HTR-8/SVneo (cell line): ENCODE measurements at regions not wholly inside any gene's neighbourhood (a gene's known extent, or its start where the extent isn't known, plus 50 kb on each side); places are given as distances from the start of the nearest gene placed in this dataset.

ENCODE experiments used
- DNase-seq: peaks from one replicate; pipeline ENCODE4 v3.0.0; 2011; ENCODE audit warnings: low spot score, mixed read lengths; ENCODE audit not compliant: insufficient read length
- FAIRE-seq: peaks from 2 replicates; lab custom pipeline; 2011; peaks lifted over from hg19 to GRCh38; lab: Jason Lieb, UNC

- DNase-seq (no peak), FAIRE-seq (peak; percentile 74)
Observed at GRCh38 chr12:3976351-3976938, 103.2 kb upstream of the PARP11 start.

GRCh38 chr12:3975652-3976051 lies 102.5 kb upstream of the PARP11 start:
- DNase-seq (no peak), FAIRE-seq (no peak)

GRCh38 chr12:3974883-3975282 lies 101.7 kb upstream of the PARP11 start:
- FAIRE-seq (no peak), DNase-seq (no peak)

- FAIRE-seq (no peak), DNase-seq (no peak)
Observed at GRCh38 chr12:3973973-3974644, 100.9 kb upstream of the PARP11 start.

DNA sequence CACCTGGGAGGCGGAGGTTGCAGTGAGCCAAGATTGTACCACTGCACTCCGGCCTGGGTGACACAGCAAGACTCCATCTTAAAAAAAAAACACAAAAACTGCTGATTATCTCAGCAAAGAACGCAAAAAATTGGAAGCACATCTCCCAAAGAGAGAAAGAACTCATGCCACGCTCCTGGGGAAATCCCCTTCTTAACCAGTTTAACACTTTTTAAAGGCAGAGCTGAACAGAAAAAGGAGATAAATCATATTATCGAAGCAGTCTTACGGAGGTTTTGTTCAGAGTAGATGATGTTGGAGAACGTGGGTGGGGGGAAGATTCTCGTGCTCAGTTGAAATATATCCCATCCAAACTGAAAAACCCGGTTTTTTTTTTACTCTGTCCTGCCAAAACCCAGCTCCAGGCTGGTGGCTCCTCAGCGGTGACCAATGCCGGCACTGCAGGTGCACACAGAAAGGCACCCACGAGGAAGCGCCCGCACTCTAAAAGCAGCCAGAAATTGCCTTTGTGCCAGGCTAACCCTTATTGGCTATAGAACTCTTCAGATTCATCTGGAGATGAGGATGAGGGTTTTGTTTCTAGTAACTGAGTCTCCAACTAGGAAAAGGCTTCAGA lies 100.2 kb upstream of the PARP11 start:
- no peak for FAIRE-seq
- no peak for DNase-seq

GRCh38 chr12:3972576-3972975 lies 99.4 kb upstream of the PARP11 start:
- no peak for DNase-seq
- no peak for FAIRE-seq

- DNase-seq (no peak), FAIRE-seq (no peak)
Observed at GRCh38 chr12:3968523-3968922, 95.3 kb upstream of the PARP11 start.

DNA sequence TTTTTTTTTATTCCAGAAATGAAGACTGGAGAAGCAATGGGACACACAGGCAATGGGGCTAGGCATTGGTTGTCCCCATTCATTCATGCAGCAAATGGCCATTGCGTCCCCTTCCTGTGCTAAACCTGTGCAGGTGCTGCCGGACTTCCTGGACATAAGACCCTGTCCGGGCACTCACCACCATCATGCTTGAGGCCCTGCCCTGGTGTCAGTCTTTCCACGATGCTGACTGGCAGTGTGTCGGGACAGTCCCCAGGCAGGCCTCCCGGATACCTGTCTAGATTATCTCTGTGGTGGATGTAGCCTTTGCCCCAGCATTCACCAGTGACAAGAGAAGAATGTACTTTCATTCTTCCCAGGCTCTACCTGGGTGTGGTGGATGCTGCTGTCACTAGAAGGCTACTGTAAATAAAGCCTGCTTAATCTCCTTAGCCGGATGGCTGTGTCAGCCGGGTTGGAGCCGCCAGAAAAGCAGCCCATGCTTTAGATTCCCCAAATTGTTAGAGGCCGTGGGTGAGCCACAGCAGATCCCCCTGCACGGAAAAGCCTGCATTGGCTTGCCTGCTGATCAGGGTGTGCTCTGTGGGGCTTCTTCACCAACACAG lies 94.5 kb upstream of the PARP11 start:
- no peak for FAIRE-seq

DNA sequence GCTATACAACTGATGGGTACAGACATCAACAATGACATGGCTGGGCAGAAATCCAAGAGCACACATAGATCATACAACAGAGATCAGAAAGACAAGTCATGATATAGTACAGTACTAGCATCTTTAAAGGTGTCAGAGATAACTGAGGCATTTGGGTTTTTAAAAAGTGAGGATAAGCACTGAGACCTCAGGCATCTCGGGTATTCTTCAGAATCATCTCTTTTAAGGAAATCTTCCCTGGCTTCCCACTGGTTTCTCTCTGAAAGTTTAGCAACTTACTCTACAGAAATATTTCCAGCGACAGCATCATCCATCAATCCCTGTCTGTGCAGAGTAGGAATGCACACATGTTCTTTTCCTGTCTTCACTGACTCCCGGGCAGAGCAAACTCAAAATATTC lies 93.2 kb upstream of the PARP11 start:
- DNase-seq (no peak), FAIRE-seq (no peak)

More for the DNA sequence above, 94.5 kb upstream of the PARP11 start:
- DNase-seq: no peak

GRCh38 chr12:3965046-3965445 lies 91.8 kb upstream of the PARP11 start:
- FAIRE-seq (peak; percentile 55), DNase-seq (no peak)

DNA sequence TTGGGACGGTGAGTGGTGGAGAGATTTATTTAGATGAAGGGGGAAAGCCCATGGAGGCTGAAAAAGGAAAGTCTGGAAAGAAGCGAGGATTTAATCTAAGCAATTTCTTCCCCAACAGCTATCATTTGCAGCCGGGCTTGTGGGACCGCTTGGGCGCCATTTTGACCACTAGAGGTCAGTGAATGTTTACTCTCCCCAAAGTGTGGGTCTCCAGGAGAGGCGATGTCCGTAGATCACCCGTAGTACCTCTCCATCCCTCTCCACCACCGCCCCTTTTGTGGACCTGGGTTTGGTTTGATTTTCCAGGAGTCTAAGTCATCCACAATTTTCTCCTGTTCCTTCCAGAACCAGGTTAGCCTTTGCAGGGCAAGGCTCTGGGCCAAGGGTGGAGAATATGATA lies 91.2 kb upstream of the PARP11 start:
- DNase-seq (peak; percentile 59), FAIRE-seq (no peak)

DNA sequence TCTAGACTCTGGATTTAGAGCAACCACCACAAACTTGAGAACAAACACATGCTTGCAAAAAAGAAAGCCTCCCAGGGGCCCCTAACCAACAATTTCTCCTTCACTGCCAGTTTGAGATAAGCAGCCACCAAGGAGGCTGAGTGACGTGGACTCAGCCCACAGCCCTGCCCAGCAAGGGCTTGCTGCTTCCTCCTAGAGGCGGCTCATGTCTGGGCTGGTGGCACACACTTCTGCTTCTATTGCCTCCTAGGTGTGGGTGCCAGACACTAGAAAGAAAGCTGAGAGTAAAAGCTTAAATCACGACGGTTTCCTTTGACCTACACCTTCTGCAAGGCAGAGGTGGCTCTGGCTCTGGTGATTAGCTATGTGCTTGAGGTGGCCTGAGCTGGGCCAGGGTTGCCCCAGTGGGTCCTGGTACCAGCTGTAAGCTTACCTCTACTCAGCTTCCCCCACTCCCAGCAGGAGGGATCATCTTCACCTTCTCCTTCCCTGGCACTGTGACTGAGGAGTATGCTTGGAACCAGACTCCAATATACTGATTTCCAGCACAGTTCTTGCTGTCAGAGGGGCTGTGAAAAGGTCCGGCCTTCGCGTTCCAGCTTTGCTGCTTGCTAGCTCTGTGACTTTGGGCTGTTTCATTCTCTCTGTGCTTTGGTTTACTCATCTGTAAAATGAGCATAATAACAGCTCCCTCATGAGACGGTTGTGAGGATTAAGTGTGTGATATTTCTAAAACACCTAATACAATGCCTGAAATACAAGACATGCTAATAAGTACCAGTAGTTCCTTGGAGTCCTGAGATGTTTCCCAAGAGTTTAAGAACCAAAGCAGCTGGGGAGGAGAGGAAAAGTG lies 89.7 kb upstream of the PARP11 start:
- peak; percentile 31 for FAIRE-seq
- no peak for DNase-seq

- DNase-seq: no peak
- FAIRE-seq: no peak
Observed at GRCh38 chr12:3961591-3961990, 88.4 kb upstream of the PARP11 start.

GRCh38 chr12:3959799-3960560 lies 86.8 kb upstream of the PARP11 start:
- no peak for FAIRE-seq

GRCh38 chr12:3958534-3958933 lies 85.3 kb upstream of the PARP11 start:
- FAIRE-seq (no peak), DNase-seq (no peak)

More at GRCh38 chr12:3959799-3960560, 86.8 kb upstream of the PARP11 start:
- DNase-seq: no peak

DNA sequence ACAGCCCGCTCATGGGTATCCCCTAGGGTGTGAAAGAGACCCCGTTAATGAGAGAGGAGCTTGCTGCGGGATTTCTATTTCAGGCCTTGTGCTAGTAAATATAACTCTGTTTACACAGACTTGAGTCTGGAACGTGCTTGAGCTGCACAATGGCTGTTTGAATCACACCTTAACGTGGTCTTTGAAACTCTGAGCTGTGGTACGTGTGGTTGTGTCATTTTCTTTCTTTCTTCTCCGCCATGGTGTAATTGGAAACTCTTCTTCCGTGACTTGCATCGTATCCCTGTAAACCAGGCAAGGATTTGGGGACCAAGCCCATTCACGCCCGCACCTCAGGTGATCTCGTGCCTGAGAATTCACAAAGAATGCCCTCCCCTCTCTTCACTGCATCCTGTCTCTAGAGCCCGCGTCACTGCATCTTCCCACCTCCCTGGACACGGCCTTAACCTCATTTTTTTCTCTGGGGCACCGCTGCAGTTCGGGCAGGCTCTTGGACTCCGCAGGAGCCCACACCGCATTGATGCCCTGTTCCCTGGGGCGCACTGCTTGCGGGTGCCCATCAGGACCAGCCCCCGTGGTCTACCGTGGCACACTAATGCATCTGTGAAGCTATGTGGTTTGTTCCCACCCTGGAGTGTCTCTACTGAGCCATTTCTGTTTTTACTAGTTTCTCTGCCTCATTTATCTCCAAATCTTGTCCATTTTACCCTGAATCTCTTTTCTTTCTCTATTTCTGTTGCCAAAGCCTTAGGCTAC lies 78.4 kb upstream of the PARP11 start:
- FAIRE-seq (no peak), DNase-seq (no peak)

- no peak for DNase-seq
- no peak for FAIRE-seq
Observed at GRCh38 chr12:3950714-3951320, 77.6 kb upstream of the PARP11 start.

DNA sequence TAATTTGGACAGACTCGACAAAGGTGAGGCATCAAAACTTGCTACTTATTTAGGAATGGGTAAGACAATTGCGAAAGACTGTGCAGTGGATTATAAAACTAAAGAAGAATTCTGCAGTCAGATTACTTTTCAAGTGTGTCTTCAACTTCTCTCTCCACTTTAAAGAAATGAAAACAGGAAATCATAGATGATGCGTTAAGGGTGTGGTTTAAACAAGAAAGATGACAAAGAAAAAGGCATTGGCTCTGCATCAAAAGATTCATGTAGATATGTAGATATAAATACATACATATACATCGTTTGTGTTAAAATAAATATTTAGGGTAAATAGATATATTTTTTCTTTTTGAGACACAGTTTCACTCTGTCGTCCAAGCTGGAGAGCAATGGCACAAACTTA lies 74.6 kb upstream of the PARP11 start:
- DNase-seq: no peak
- FAIRE-seq: no peak

- DNase-seq (no peak), FAIRE-seq (no peak)
Observed at GRCh38 chr12:3945671-3946070, 72.5 kb upstream of the PARP11 start.
